ENCODE measurements at regions not wholly inside any gene's neighbourhood (a gene's known extent, or its start where the extent isn't known, plus 50 kb on each side); places are given as distances from the start of the nearest gene placed in this dataset.

DNA sequence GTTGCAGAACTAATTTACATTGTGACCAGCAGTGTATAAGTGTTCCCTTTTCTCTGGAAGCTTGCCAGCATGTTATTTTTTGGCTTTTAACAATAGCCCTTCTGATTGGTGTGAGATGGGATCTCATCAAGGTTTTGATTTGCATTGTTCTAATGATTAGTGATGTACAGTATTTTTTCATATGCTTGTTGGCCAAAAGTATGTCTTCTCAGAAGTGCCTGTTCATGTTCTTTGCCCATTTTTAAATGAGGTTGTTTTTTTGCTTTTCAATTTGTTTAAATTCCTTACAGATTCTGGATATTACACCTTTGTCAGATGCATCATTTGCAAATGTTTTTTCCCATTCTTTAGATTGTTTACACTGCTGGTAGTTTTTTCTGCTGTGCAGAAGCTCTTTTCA lies 627.0 kb upstream of the CNTNAP2 start:
- TF ChIP-seq, protein P1, sequence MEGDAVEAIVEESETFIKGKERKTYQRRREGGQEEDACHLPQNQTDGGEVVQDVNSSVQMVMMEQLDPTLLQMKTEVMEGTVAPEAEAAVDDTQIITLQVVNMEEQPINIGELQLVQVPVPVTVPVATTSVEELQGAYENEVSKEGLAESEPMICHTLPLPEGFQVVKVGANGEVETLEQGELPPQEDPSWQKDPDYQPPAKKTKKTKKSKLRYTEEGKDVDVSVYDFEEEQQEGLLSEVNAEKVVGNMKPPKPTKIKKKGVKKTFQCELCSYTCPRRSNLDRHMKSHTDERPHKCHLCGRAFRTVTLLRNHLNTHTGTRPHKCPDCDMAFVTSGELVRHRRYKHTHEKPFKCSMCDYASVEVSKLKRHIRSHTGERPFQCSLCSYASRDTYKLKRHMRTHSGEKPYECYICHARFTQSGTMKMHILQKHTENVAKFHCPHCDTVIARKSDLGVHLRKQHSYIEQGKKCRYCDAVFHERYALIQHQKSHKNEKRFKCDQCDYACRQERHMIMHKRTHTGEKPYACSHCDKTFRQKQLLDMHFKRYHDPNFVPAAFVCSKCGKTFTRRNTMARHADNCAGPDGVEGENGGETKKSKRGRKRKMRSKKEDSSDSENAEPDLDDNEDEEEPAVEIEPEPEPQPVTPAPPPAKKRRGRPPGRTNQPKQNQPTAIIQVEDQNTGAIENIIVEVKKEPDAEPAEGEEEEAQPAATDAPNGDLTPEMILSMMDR (IDR thresholded peaks at IDR 0.05), result no peak
- TF ChIP-seq POLR2A (IDR thresholded peaks at IDR 0.05), result no peak
